OCI-LY1 (cell line): ENCODE measurements at regions not wholly inside any gene's neighbourhood (a gene's known extent, or its start where the extent isn't known, plus 50 kb on each side); places are given as distances from the start of the nearest gene placed in this dataset.

Experiments used
- H2AFZ ChIP-seq: fragments of 200-600 bp; sonication (generic), shearing (Covaris generic); 2 replicates; pipeline ENCODE4 v1.6.0; 2014; ENCODE audit warnings: antibody characterized with exemption, mild to moderate bottlenecking, low read length
- H3F3A ChIP-seq: fragments of 200-600 bp; sonication (generic), shearing (Covaris generic); 2 replicates; pipeline ENCODE4 v1.6.0; 2014; ENCODE audit warnings: mild to moderate bottlenecking, antibody characterized with exemption, low read length, moderate library complexity; ENCODE audit not compliant: insufficient read depth
- H3K27ac ChIP-seq: fragments of 200-600 bp; sonication (generic); 2 replicates; pipeline ENCODE4 v1.5.1; 2014; ENCODE audit warnings: low read length, mixed run types, mild to moderate bottlenecking, low read depth; ENCODE audit not compliant: poor library complexity, severe bottlenecking
- H3K27me3 ChIP-seq: fragments of 200-600 bp; sonication (generic); 2 replicates; pipeline ENCODE4 v1.6.0; 2014; ENCODE audit warnings: antibody characterized with exemption, mild to moderate bottlenecking, low read length, moderate library complexity; ENCODE audit not compliant: insufficient read depth
- H3K36me3 ChIP-seq: fragments of 200-600 bp; sonication (generic); 2 replicates; pipeline ENCODE4 v1.6.1; 2014; ENCODE audit warnings: mild to moderate bottlenecking, antibody characterized with exemption, low read length, moderate library complexity, mixed read lengths; ENCODE audit not compliant: insufficient read depth
- H3K4me1 ChIP-seq: fragments of 200-600 bp; sonication (generic); 2 replicates; pipeline ENCODE4 v1.5.1; 2014; ENCODE audit warnings: mild to moderate bottlenecking, low read length, moderate library complexity; ENCODE audit not compliant: insufficient read depth, severe bottlenecking
- H3K4me2 ChIP-seq: fragments of 200-600 bp; sonication (generic), shearing (Covaris generic); 2 replicates; pipeline ENCODE4 v1.6.1; 2014; ENCODE audit warnings: low read length
- H3K4me3 ChIP-seq: fragments of 200-600 bp; sonication (generic); 2 replicates; pipeline ENCODE4 v1.5.1; 2014; ENCODE audit warnings: low read length, low read depth, mild to moderate bottlenecking, mixed read lengths; ENCODE audit not compliant: poor library complexity, severe bottlenecking
- H3K79me2 ChIP-seq: fragments of 200-600 bp; shearing (Covaris generic); 2 replicates; pipeline ENCODE4 v1.6.1; 2016; ENCODE audit warnings: mixed run types, low read length, mixed read lengths; ENCODE audit not compliant: insufficient read depth
- H3K9ac ChIP-seq: fragments of 200-600 bp; sonication (generic), shearing (Covaris generic); 2 replicates; pipeline ENCODE4 v1.6.1; 2014; ENCODE audit warnings: mild to moderate bottlenecking, low read length, mixed read lengths
- H3K9me2 ChIP-seq: fragments of 200-600 bp; sonication (generic), shearing (Covaris generic); 2 replicates; pipeline ENCODE4 v1.6.1; 2014; ENCODE audit warnings: low read depth, mild to moderate bottlenecking, low read length, mixed read lengths
- H3K9me3 ChIP-seq: fragments of 200-600 bp; shearing (Covaris generic); 2 replicates; pipeline ENCODE4 v1.6.1; 2014; ENCODE audit warnings: low read length, mixed read lengths
- H4K20me1 ChIP-seq: fragments of 200-600 bp; sonication (generic), shearing (Covaris generic); 2 replicates; pipeline ENCODE4 v1.6.0; 2016; ENCODE audit warnings: mild to moderate bottlenecking, low read length; ENCODE audit not compliant: insufficient read depth
- EZH2 ChIP-seq: fragments of 200-600 bp; sonication (generic), shearing (Covaris generic); IDR thresholded peaks from 2 replicates; pipeline ENCODE4 v1.8.0; 2017; ENCODE audit warnings: borderline replicate concordance, mixed run types, mild to moderate bottlenecking, antibody characterized with exemption, low read length, moderate library complexity, mixed read lengths
- TF ChIP-seq, protein P1 (sequence below): fragments of 200-600 bp; sonication (generic), shearing (Covaris generic); IDR thresholded peaks from 2 replicates; pipeline ENCODE4 v1.5.1; 2017; ENCODE audit warnings: mild to moderate bottlenecking, antibody characterized with exemption, low read length, moderate library complexity, mixed read lengths

DNA sequence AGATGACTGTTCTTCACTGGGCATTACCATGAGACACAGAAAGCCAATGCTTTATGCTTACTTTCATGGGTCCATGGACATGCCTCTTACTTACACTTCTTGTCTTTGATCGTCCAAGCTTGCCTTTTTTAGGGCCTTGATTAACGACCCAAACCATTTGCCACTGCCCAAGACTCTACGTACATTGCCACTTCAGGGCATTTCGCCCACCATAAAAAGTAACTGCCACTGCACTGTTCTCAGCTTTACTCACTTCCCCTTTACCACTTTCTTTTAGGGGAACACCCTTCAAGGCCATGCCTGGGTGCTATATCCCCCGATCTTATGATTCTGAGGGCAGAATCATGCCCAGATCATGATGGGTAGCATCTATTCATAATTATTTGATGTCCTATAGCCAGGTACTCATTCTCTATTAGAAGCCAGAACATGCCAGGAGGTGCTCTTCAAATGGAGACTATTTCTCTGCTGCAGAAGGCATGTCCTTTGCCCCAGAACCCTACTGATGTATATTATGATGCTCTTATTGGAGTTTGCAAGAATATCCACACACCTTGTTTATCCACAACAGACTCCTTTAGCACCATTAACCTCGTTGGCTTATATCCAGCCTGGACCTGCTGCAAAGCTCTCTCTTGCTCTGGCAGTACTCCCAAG, 64.1 kb upstream of the RAD23B start:
- H3K4me2 ChIP-seq = no peak overlapping the region
- H3K9me2 ChIP-seq = no peaks in the 10 kb centered on the region
- no peaks in the 10 kb centered on the region for H3F3A ChIP-seq
- H3K4me1 ChIP-seq = no peaks in the 10 kb centered on the region
- H3K36me3 ChIP-seq = no peaks in the 10 kb centered on the region
- no peaks in the 10 kb centered on the region for H3K9me3 ChIP-seq
- no peak for TF ChIP-seq EZH2
- no peak overlapping the region for H2AFZ ChIP-seq
- H4K20me1 ChIP-seq = no peaks in the 10 kb centered on the region
- no peak overlapping the region for H3K27ac ChIP-seq
- H3K4me3 ChIP-seq = no peak overlapping the region
- no peaks in the 10 kb centered on the region for H3K79me2 ChIP-seq
- H3K27me3 ChIP-seq = no peaks in the 10 kb centered on the region
- H3K9ac ChIP-seq = no peak overlapping the region

DNA sequence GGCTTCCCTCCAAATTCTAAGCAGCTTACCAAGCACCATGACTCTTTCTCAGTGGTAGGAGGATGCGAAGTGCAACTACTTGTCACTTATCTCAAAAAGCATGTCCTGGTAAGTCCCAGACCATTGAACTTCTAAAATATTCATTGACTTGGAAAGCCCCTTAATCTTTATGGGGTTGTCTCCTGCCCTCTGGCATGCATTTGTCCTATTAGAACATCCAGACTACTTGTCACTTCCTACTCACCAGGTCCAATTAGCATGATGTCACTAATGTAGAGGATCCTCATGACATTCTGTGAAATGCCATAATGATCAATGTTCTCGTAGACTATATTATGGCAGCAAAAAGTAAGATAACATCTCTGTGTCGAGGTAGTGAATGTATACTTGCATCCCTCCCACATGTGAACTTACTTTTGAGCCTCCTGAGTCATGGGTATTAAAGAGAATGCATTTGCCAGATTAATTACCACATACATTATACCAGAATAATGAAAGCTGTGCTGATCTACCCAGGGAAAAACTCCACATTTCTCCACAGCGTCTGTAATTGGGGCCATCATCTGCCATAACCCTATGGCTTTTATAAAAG, 63.5 kb upstream of the RAD23B start:
- Histone ChIP-seq H3F3A (no peaks in the 10 kb centered on the region), H3K4me2 (no peak overlapping the region), H3K4me1 (no peaks in the 10 kb centered on the region), H4K20me1 (no peaks in the 10 kb centered on the region), H3K4me3 (no peak overlapping the region), H2AFZ (no peak overlapping the region), H3K9me3 (no peaks in the 10 kb centered on the region), H3K27ac (no peak overlapping the region), H3K9ac (no peak overlapping the region), H3K36me3 (no peaks in the 10 kb centered on the region), H3K9me2 (no peaks in the 10 kb centered on the region), H3K79me2 (no peaks in the 10 kb centered on the region), H3K27me3 (no peaks in the 10 kb centered on the region)
- TF ChIP-seq, protein P1, sequence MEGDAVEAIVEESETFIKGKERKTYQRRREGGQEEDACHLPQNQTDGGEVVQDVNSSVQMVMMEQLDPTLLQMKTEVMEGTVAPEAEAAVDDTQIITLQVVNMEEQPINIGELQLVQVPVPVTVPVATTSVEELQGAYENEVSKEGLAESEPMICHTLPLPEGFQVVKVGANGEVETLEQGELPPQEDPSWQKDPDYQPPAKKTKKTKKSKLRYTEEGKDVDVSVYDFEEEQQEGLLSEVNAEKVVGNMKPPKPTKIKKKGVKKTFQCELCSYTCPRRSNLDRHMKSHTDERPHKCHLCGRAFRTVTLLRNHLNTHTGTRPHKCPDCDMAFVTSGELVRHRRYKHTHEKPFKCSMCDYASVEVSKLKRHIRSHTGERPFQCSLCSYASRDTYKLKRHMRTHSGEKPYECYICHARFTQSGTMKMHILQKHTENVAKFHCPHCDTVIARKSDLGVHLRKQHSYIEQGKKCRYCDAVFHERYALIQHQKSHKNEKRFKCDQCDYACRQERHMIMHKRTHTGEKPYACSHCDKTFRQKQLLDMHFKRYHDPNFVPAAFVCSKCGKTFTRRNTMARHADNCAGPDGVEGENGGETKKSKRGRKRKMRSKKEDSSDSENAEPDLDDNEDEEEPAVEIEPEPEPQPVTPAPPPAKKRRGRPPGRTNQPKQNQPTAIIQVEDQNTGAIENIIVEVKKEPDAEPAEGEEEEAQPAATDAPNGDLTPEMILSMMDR = no peak
- TF ChIP-seq EZH2 = no peak

DNA sequence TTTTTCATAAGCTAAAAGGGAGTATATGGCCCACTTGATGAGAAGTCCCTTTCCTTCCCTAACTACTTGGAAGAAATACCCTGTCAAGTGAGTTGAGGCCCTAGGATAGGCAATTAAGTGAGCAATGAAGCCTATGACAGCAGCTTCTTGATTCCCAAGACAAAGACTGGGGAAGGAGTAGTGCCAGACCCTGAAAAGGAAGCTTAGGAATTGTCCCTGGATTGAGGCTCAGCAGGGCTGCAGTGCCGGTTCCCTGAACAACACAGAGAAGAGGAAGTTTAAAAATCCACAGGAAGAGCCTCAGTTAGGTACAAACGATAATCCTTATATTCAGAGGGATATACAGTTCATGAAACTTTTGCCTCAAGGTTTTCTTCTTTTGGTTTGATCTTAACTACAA, 61.8 kb upstream of the RAD23B start:
- Histone ChIP-seq H3K27me3 (no peaks in the 10 kb centered on the region), H3K4me3 (no peak overlapping the region), H3K4me2 (no peak overlapping the region), H3F3A (no peaks in the 10 kb centered on the region), H3K9me3 (no peaks in the 10 kb centered on the region), H3K36me3 (no peaks in the 10 kb centered on the region), H3K9me2 (no peaks in the 10 kb centered on the region), H3K4me1 (no peaks in the 10 kb centered on the region), H3K27ac (no peak overlapping the region), H2AFZ (no peak overlapping the region), H4K20me1 (no peaks in the 10 kb centered on the region), H3K9ac (no peak overlapping the region), H3K79me2 (no peaks in the 10 kb centered on the region)
- TF ChIP-seq EZH2 = no peak
- TF ChIP-seq, protein P1 = no peak

DNA sequence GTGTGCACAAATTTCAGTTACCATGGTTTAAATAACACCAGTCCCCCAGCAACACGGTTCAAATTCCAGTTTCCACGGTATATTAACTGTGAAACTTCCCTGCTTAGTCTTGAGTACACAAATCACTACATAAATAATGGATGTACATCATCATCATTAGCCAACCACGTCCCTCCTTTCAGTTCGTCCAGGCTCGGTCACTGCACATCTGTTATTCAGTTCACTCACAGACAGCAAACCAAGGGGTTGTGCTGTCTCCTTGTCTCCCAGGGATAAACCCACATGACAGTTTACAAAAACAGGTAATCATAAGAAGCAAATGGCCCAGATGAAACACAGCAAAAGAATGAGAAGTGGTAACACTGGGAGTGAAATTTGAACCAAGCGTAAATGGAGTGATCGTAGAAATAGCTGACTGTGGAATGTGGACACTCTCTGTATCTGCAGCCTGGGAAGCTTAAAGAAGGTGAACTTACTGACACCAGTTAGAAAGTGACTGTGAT, 61.0 kb upstream of the RAD23B start:
- no peaks in the 10 kb centered on the region for H3K79me2 ChIP-seq
- no peak overlapping the region for H3K4me2 ChIP-seq
- no peak overlapping the region for H3K9ac ChIP-seq
- H3K9me3 ChIP-seq = no peaks in the 10 kb centered on the region
- no peak overlapping the region for H3K27ac ChIP-seq
- no peak overlapping the region for H3K4me3 ChIP-seq
- no peaks in the 10 kb centered on the region for H3K36me3 ChIP-seq
- TF ChIP-seq EZH2 = no peak
- TF ChIP-seq, protein P1 = no peak
- H4K20me1 ChIP-seq = no peaks in the 10 kb centered on the region
- H3K9me2 ChIP-seq = no peaks in the 10 kb centered on the region
- H2AFZ ChIP-seq = no peak overlapping the region
- H3F3A ChIP-seq = no peaks in the 10 kb centered on the region
- no peaks in the 10 kb centered on the region for H3K4me1 ChIP-seq
- no peaks in the 10 kb centered on the region for H3K27me3 ChIP-seq
